HepG2 (cell line): ENCODE measurements at regions not wholly inside any gene's neighbourhood (a gene's known extent, or its start where the extent isn't known, plus 50 kb on each side); places are given as distances from the start of the nearest gene placed in this dataset.

ENCODE experiments used
- ATAC-seq: fragments of 200-7000 bp; cut with Tn5 transposase; 3 replicates; pipeline ENCODE4 v1.9.1; 2020; ENCODE audit warnings: mild to moderate bottlenecking, moderate library complexity
- BruUV-seq: library from RNA; stranded (reverse); fragments of 400-500 nt; replicated peaks from 2 replicates; lab custom pipeline; 2021; lab: Mats Ljungman, UMichigan
- CTCF ChIA-PET: fragments of 300-600 bp; formaldehyde crosslinking; extraction: SDS; loops from one replicate; lab custom pipeline; 2021; ENCODE audit warnings: low total read pairs, inconsistent platforms, low intra/inter-chr PET ratio; lab: Yijun Ruan, JAX
- POLR2A ChIA-PET: fragments of 350-600 bp; sonication (Branson Sonifier 250); formaldehyde crosslinking; loops from one replicate; lab custom pipeline; 2020; ENCODE audit warnings: antibody characterized with exemption, inconsistent platforms; lab: Yijun Ruan, JAX
- DNase-seq: peaks from one replicate; pipeline ENCODE4 v3.0.0-alpha.2; 2015; ENCODE audit warnings: low spot score
- FAIRE-seq: peaks from 3 replicates; lab custom pipeline; 2011; peaks lifted over from hg19 to GRCh38; lab: Jason Lieb, UNC
- H2AFZ ChIP-seq: one replicate; pipeline ENCODE4 v1.6.1; 2011; ENCODE audit warnings: low read length, inconsistent platforms
- H3K27ac ChIP-seq: fragments of 300-600 bp; 3 replicates; pipeline ENCODE4 v1.8.0; 2011; ENCODE audit warnings: mixed run types, mild to moderate bottlenecking, mixed read lengths, low read length, inconsistent platforms; ENCODE audit not compliant: insufficient read depth; ENCODE audit errors: extremely low read length
- H3K27me3 ChIP-seq, 2 experiments: fragments of 200-600 bp in 1 of 2; 2 replicates in 1 of 2; 3 replicates in 1 of 2; pipeline versions ENCODE4 v1.6.0 to v1.8.0; 2011; ENCODE audit warnings: low read length in 2 of 2, mild to moderate bottlenecking in 2 of 2, moderate library complexity in 2 of 2, inconsistent platforms in 1 of 2; ENCODE audit not compliant: insufficient read depth in 2 of 2, control insufficient read depth in 1 of 2
- H3K36me3 ChIP-seq, 2 experiments: fragments of 200-600 bp in 1 of 2; replicated peaks in 1 of 2; 2 replicates in 1 of 2; 3 replicates in 1 of 2; pipeline versions ENCODE4 v1.5.1 to v1.8.0; 2011; ENCODE audit warnings: low read length in 2 of 2, inconsistent platforms in 1 of 2; ENCODE audit not compliant: insufficient read depth in 2 of 2, control insufficient read depth in 1 of 2
- H3K4me1 ChIP-seq: 2 replicates; pipeline ENCODE4 v1.5.1; 2012; ENCODE audit warnings: low read length, inconsistent platforms; ENCODE audit not compliant: insufficient read depth
- H3K4me2 ChIP-seq: 2 replicates; pipeline ENCODE4 v1.6.0; 2011; ENCODE audit warnings: low read depth, low read length, inconsistent platforms
- H3K4me3 ChIP-seq, 3 experiments: fragments of 200-600 bp in 1 of 3; sonication (generic), shearing (Covaris generic) in 1 of 3; replicated peaks in 1 of 3; 2 replicates each; pipeline ENCODE4 v1.5.1; 2011 to 2016; ENCODE audit warnings: low read length in 3 of 3, inconsistent platforms in 2 of 3, low read depth in 2 of 3, mild to moderate bottlenecking in 2 of 3, control low read depth in 1 of 3, mixed read lengths in 1 of 3; ENCODE audit not compliant: insufficient read depth in 1 of 3
- H3K79me2 ChIP-seq: one replicate; pipeline ENCODE4 v1.6.1; 2011; ENCODE audit warnings: low read length, inconsistent platforms; ENCODE audit not compliant: insufficient read depth
- H3K9ac ChIP-seq: 2 replicates; pipeline ENCODE4 v1.6.0; 2011; ENCODE audit warnings: mild to moderate bottlenecking, low read depth, low read length, inconsistent platforms; ENCODE audit not compliant: insufficient read depth
- H3K9me3 ChIP-seq: 2 replicates; pipeline ENCODE4 v1.5.1; 2012; ENCODE audit warnings: mild to moderate bottlenecking, low read length
- H4K20me1 ChIP-seq: 2 replicates; pipeline ENCODE4 v1.6.0; 2011; ENCODE audit warnings: inconsistent platforms, mild to moderate bottlenecking, low read length, moderate library complexity; ENCODE audit not compliant: insufficient read depth
- BCL3 ChIP-seq: sonication (generic); formaldehyde crosslinking; IDR thresholded peaks from 2 replicates; pipeline ENCODE4 v1.5.1; 2020; ENCODE audit warnings: mild to moderate bottlenecking, missing genetic modification reagents, moderate library complexity
- CAMTA2 ChIP-seq: sonication (generic); formaldehyde crosslinking; IDR thresholded peaks from 2 replicates; pipeline ENCODE4 v1.4.0; 2020; ENCODE audit warnings: mild to moderate bottlenecking, missing genetic modification reagents, borderline replicate concordance
- HDAC2 ChIP-seq: sonication (generic); formaldehyde crosslinking; IDR thresholded peaks from 2 replicates; pipeline ENCODE4 v1.4.0; 2020; ENCODE audit warnings: missing genetic modification reagents
- NFATC3 ChIP-seq: sonication (generic); formaldehyde crosslinking; IDR thresholded peaks from 2 replicates; pipeline ENCODE4 v1.5.1; 2020; ENCODE audit warnings: mild to moderate bottlenecking, missing genetic modification reagents
- TBP ChIP-seq: sonication (generic); formaldehyde crosslinking; IDR thresholded peaks from 2 replicates; pipeline ENCODE4 v1.5.0; 2020; ENCODE audit warnings: missing genetic modification reagents
- ZFP36L2 ChIP-seq: sonication (generic); formaldehyde crosslinking; IDR thresholded peaks from 2 replicates; pipeline ENCODE4 v1.4.0; 2020; ENCODE audit warnings: missing genetic modification reagents
- ZKSCAN5 ChIP-seq: sonication (generic); formaldehyde crosslinking; IDR thresholded peaks from 2 replicates; pipeline ENCODE4 v1.5.1; 2020; ENCODE audit warnings: mild to moderate bottlenecking, missing genetic modification reagents
- ZNF234 ChIP-seq: sonication (generic); formaldehyde crosslinking; conservative IDR thresholded peaks from 2 replicates; pipeline ENCODE4 v1.5.1; 2020; ENCODE audit warnings: mild to moderate bottlenecking, missing genetic modification reagents
- ZNF24 ChIP-seq: fragments of 450-650 bp; IDR thresholded peaks from 2 replicates; pipeline ENCODE4 v1.6.1; 2017; ENCODE audit warnings: antibody characterized with exemption, mild to moderate bottlenecking
- ZNF333 ChIP-seq: sonication (generic); formaldehyde crosslinking; IDR thresholded peaks from 2 replicates; pipeline ENCODE4 v1.4.0; 2020; ENCODE audit warnings: mild to moderate bottlenecking, missing genetic modification reagents, borderline replicate concordance
- ZNF615 ChIP-seq: sonication (generic); formaldehyde crosslinking; IDR thresholded peaks from 2 replicates; pipeline ENCODE4 v1.5.0; 2020; ENCODE audit warnings: mild to moderate bottlenecking, missing genetic modification reagents, borderline replicate concordance
- WGBS: methylation state at CpG from one replicate; pipeline ENCODE4 v1.1.6; 2017; ENCODE audit warnings: low lambda C conversion rate; 5-methylcytosine and 5-hydroxymethylcytosine counted together
- in situ Hi-C: cut with HindIII; loops from 2 replicates; pipeline ENCODE4 v1.10.0; 2017; ENCODE audit warnings: low pct_unique_long_range_greater_than_20kb; ENCODE audit not compliant: extremely low pct_ligation_motif_present
- intact Hi-C: fragments of 100-400 bp; cut with micrococcal nuclease; formaldehyde crosslinking; loops from one replicate; pipeline ENCODE4 v1.10.0; 2022; ENCODE audit not compliant: unreplicated experiment

GRCh38 chr14:53719536-53719935, 237.1 kb downstream of the BMP4 start:
- intact Hi-C loops (no loop called here), in situ Hi-C loops (no loop called here)
- FAIRE-seq (no peak), ATAC-seq (no peak), DNase-seq (no peak)
- 86% methylated on average over 1 of the region's 1 CpG for WGBS
- no peaks in the 10 kb centered on the region for H3K9me3 ChIP-seq
- no peak for TF ChIP-seq ZKSCAN5 (CRISPR knock-in tag)
- no peak for TF ChIP-seq ZFP36L2 (CRISPR knock-in tag)
- TF ChIP-seq ZNF333 (CRISPR knock-in tag) = no peak
- no peak for TF ChIP-seq BCL3 (CRISPR knock-in tag)
- no peak for TF ChIP-seq NFATC3 (CRISPR knock-in tag)
- no peak for TF ChIP-seq CAMTA2 (CRISPR knock-in tag)
- no peak for TF ChIP-seq ZNF615 (CRISPR knock-in tag)
- no peak for TF ChIP-seq TBP (CRISPR knock-in tag)
- no peak for TF ChIP-seq HDAC2 (CRISPR knock-in tag)
- TF ChIP-seq ZNF24 = no peak
- TF ChIP-seq ZNF234 (CRISPR knock-in tag) = no peak
- no peak overlapping the region for H3K4me2 ChIP-seq
- ChIA-PET CTCF (no interaction called here), POLR2A (no interaction called here)
- no peaks in the 10 kb centered on the region for H3K79me2 ChIP-seq
- H3K9ac ChIP-seq = no peak overlapping the region
- no peaks in the 10 kb centered on the region for H3K27me3 ChIP-seq
- no peaks in the 10 kb centered on the region for H4K20me1 ChIP-seq
- no TSS peak for BruUV-seq
- no peak overlapping the region for H3K27ac ChIP-seq
- no peaks in the 10 kb centered on the region for H3K36me3 ChIP-seq
- H3K4me1 ChIP-seq = peaks cover 22% of the 10 kb centered on the region
- no peak overlapping the region for H3K4me3 ChIP-seq
- H2AFZ ChIP-seq = no peak overlapping the region
